ENCODE measurements at regions not wholly inside any gene's neighbourhood (a gene's known extent, or its start where the extent isn't known, plus 50 kb on each side); places are given as distances from the start of the nearest gene placed in this dataset.

DNA sequence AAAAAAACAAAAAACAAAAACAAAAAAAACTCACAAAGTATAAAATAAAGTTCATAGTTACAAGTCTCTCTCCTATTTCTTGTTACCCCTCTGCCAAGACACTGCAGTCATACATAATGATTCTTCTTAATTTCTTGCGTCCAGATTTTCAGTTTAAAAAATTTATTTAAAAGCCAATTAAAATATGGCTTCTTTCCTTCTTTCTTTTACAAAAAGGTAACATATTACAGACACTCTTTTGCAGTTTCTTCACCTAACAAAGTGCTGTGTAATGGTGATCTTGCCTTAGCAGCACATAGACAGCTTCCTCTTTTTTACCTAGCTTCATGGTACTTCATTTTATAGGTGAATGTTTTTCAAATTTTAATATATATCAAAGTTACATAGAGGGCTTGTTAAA lies 136.1 kb upstream of the SGO1 start:
- 90 to 92% (median 90%) methylated on average over 1 of the region's 1 CpG for WGBS, 3 donors
- DNase-seq = no peak
- intact Hi-C loops (cut with DNase I) = no loop called here
- Histone ChIP-seq H3K27ac (no peak overlapping the region), H3K27me3 (no peaks in the 10 kb centered on the region), H3K36me3 (no peaks in the 10 kb centered on the region), H3K9me3 (no peaks in the 10 kb centered on the region), H3K4me1 (ENCODE audit: insufficient read depth) (no peaks in the 10 kb centered on the region), H3K4me3 (no peak overlapping the region)
- TF ChIP-seq POLR2A (IDR thresholded peaks at IDR 0.05) = no peak
- TF ChIP-seq, protein P1, sequence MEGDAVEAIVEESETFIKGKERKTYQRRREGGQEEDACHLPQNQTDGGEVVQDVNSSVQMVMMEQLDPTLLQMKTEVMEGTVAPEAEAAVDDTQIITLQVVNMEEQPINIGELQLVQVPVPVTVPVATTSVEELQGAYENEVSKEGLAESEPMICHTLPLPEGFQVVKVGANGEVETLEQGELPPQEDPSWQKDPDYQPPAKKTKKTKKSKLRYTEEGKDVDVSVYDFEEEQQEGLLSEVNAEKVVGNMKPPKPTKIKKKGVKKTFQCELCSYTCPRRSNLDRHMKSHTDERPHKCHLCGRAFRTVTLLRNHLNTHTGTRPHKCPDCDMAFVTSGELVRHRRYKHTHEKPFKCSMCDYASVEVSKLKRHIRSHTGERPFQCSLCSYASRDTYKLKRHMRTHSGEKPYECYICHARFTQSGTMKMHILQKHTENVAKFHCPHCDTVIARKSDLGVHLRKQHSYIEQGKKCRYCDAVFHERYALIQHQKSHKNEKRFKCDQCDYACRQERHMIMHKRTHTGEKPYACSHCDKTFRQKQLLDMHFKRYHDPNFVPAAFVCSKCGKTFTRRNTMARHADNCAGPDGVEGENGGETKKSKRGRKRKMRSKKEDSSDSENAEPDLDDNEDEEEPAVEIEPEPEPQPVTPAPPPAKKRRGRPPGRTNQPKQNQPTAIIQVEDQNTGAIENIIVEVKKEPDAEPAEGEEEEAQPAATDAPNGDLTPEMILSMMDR (IDR thresholded peaks at IDR 0.05) = no peak

DNA sequence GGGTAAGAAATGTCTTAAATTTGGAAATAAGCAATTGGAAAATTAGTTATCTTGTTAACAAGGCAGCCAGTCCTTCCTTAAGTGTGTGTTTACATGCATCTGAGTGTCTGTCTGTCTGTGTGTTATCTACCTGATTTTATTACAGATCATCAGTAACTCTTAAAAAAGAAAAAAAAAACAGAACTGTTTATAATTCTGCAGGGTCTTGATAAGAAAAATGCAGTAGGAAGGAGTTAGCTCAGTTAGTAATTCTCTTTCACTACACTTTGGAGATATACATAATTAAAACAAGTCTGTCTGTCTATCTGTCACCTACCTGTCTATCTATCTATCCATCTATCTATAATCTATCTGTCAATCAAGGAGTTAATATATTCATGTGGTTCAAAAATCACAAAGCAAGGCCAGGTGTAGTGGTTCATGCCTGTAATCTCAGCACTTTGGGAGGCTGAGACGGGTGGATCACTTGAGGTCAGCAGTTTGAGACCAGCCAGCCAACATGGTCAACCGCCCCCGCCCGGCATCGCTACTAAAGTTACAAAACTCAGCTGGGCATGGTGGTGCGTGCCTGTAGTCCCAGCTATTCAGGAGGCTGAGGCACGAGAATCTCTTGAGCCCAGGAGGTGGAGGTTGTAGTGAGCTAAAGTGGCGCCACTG lies 135.5 kb upstream of the SGO1 start:
- Histone ChIP-seq H3K4me3 (no peak overlapping the region), H3K36me3 (no peaks in the 10 kb centered on the region), H3K4me1 (ENCODE audit: insufficient read depth) (no peaks in the 10 kb centered on the region), H3K27me3 (no peaks in the 10 kb centered on the region), H3K27ac (no peak overlapping the region), H3K9me3 (no peaks in the 10 kb centered on the region)
- TF ChIP-seq, protein P1 (IDR thresholded peaks at IDR 0.05) = no peak
- TF ChIP-seq EP300 (IDR thresholded peaks at IDR 0.05) (no peak), POLR2A (IDR thresholded peaks at IDR 0.05) (no peak)
- intact Hi-C loops (cut with DNase I) = no loop called here
- 91 to 92% (median 91%) methylated on average over 8 of the region's 8 CpGs for WGBS, 3 donors
- DNase-seq = no peak

DNA sequence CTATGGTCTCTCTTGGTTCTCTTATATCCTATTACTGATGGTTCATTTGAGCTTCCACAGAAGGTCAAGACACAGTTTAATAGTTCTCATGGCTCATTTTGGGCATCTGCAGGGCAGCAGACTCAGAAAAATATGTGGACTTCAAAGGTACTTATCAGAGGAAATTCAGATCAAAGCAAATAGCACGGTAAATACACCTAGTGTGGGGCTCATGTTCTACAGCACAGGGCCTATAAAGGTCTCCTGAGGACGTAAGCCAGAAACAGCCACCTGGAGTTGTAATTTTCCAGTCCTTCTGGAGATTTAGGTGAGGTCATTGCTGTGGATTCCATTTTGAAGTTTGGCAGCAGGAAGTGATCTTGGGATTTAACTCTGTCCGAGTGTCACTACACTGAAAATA lies 134.5 kb upstream of the SGO1 start:
- H3K9me3 ChIP-seq = no peaks in the 10 kb centered on the region
- no peak for DNase-seq
- no peaks in the 10 kb centered on the region for H3K4me1 ChIP-seq (ENCODE audit: insufficient read depth)
- no peaks in the 10 kb centered on the region for H3K27me3 ChIP-seq
- TF ChIP-seq POLR2A (IDR thresholded peaks at IDR 0.05) (no peak), EP300 (IDR thresholded peaks at IDR 0.05) (no peak)
- TF ChIP-seq, protein P1 (IDR thresholded peaks at IDR 0.05) = no peak
- no peak overlapping the region for H3K4me3 ChIP-seq
- no peaks in the 10 kb centered on the region for H3K36me3 ChIP-seq
- no peak overlapping the region for H3K27ac ChIP-seq
- 64 to 71% (median 68%) methylated on average over 3 of the region's 3 CpGs for WGBS, 3 donors
- intact Hi-C loops (cut with DNase I) = no loop called here

DNA sequence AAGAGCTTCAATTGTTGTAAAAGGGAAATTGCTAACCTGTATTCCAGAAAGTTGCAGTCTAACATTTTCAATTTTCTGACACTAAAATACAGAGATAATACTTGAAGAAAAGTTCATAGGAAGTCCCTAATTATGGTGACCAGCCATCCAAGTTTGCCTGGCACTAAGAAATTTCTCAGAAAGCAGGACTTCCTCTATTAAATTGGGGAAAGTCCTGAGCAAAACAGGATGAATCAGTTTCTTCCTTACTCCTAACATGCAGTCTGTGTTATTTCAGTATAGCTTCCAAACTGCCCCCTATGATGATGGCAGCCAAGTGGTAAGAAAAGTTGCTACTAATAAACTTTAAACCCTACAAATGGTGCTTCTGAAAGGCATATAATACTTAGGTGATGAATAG lies 133.5 kb upstream of the SGO1 start:
- H3K4me1 ChIP-seq (ENCODE audit: insufficient read depth) = no peaks in the 10 kb centered on the region
- no peaks in the 10 kb centered on the region for H3K9me3 ChIP-seq
- no peak for DNase-seq
- no peaks in the 10 kb centered on the region for H3K27me3 ChIP-seq
- H3K36me3 ChIP-seq = no peaks in the 10 kb centered on the region
- intact Hi-C loops (cut with DNase I) = no loop called here
- H3K4me3 ChIP-seq = no peak overlapping the region
- TF ChIP-seq, protein P1 (IDR thresholded peaks at IDR 0.05) = no peak
- no peak for TF ChIP-seq EP300 (IDR thresholded peaks at IDR 0.05)
- no peak overlapping the region for H3K27ac ChIP-seq
